ENCODE measurements at regions not wholly inside any gene's neighbourhood (a gene's known extent, or its start where the extent isn't known, plus 50 kb on each side); places are given as distances from the start of the nearest gene placed in this dataset.
A peak's percentile ranks its signal among the peaks of the same experiment; 100 is the strongest.
"Not testable (repeated sequence)": the region's sequence is repeated elsewhere in the genome, so short reads cannot be mapped to it uniquely, and the experiment has no call there.

- Mint-ChIP-seq H3K27ac (no peak overlapping the region), H3K9me3 (no peaks in the 10 kb centered on the region), H3K27me3 (peaks cover 3% of the 10 kb centered on the region), H3K36me3 (no peaks in the 10 kb centered on the region), H3K4me3 (no peak overlapping the region), H3K4me1 (peaks cover 11% of the 10 kb centered on the region)
- DNase-seq = no peak
Measured at GRCh38 chr1:67482733-67483482, 52.7 kb upstream of the SERBP1 start.

GRCh38 chr1:67484492-67484891, 54.3 kb upstream of the SERBP1 start:
- Mint-ChIP-seq H3K4me1 (peaks cover 5% of the 10 kb centered on the region), H3K9me3 (no peaks in the 10 kb centered on the region), H3K4me3 (no peak overlapping the region), H3K27ac (no peak overlapping the region), H3K36me3 (no peaks in the 10 kb centered on the region), H3K27me3 (peaks cover 3% of the 10 kb centered on the region)
- no peak for DNase-seq

- H3K4me3 Mint-ChIP-seq = no peak overlapping the region
- DNase-seq = no peak
- H3K9me3 Mint-ChIP-seq = no peaks in the 10 kb centered on the region
- no peak overlapping the region for H3K27ac Mint-ChIP-seq
- H3K4me1 Mint-ChIP-seq = peaks cover 5% of the 10 kb centered on the region
- peaks cover 3% of the 10 kb centered on the region for H3K27me3 Mint-ChIP-seq
- H3K36me3 Mint-ChIP-seq = no peaks in the 10 kb centered on the region
Measured at GRCh38 chr1:67485046-67485811, 55.0 kb upstream of the SERBP1 start.

GRCh38 chr1:67489643-67490042, 59.4 kb upstream of the SERBP1 start:
- H3K27me3 Mint-ChIP-seq = peaks cover 3% of the 10 kb centered on the region
- H3K9me3 Mint-ChIP-seq = no peaks in the 10 kb centered on the region
- H3K4me3 Mint-ChIP-seq = no peak overlapping the region
- DNase-seq = peak; percentile 4
- H3K36me3 Mint-ChIP-seq = no peaks in the 10 kb centered on the region
- H3K4me1 Mint-ChIP-seq = peaks cover under 1% of the 10 kb centered on the region
- no peak overlapping the region for H3K27ac Mint-ChIP-seq

- Mint-ChIP-seq H3K4me3 (no peak overlapping the region), H3K36me3 (no peaks in the 10 kb centered on the region), H3K4me1 (no peaks in the 10 kb centered on the region), H3K9me3 (no peaks in the 10 kb centered on the region), H3K27ac (no peak overlapping the region), H3K27me3 (peaks cover 3% of the 10 kb centered on the region)
- DNase-seq = no peak
Measured at GRCh38 chr1:67491280-67491679, 61.1 kb upstream of the SERBP1 start.

GRCh38 chr1:67493148-67493547, 62.9 kb upstream of the SERBP1 start:
- Mint-ChIP-seq H3K4me1 (no peaks in the 10 kb centered on the region), H3K27me3 (no peaks in the 10 kb centered on the region), H3K9me3 (no peaks in the 10 kb centered on the region), H3K4me3 (no peak overlapping the region), H3K27ac (no peak overlapping the region), H3K36me3 (no peaks in the 10 kb centered on the region)
- no peak for DNase-seq

GRCh38 chr1:67495327-67495726, 65.1 kb upstream of the SERBP1 start:
- Mint-ChIP-seq H3K4me1 (peaks cover 1% of the 10 kb centered on the region), H3K9me3 (no peaks in the 10 kb centered on the region), H3K27me3 (no peaks in the 10 kb centered on the region), H3K4me3 (no peak overlapping the region), H3K27ac (no peak overlapping the region), H3K36me3 (no peaks in the 10 kb centered on the region)
- no peak for DNase-seq

- Mint-ChIP-seq H3K36me3 (no peaks in the 10 kb centered on the region), H3K4me1 (peaks cover 4% of the 10 kb centered on the region), H3K27ac (no peak overlapping the region)
Measured at GRCh38 chr1:67496329-67496728, 66.1 kb upstream of the SERBP1 start.

GRCh38 chr1:67500413-67500959, 70.3 kb upstream of the SERBP1 start:
- no peak overlapping the region for H3K27ac Mint-ChIP-seq

More at GRCh38 chr1:67496329-67496728, 66.1 kb upstream of the SERBP1 start:
- DNase-seq = no peak
- peaks cover under 1% of the 10 kb centered on the region for H3K27me3 Mint-ChIP-seq
- H3K4me3 Mint-ChIP-seq = no peak overlapping the region
- no peaks in the 10 kb centered on the region for H3K9me3 Mint-ChIP-seq

GRCh38 chr1:67503974-67504373, 73.8 kb upstream of the SERBP1 start:
- H3K27me3 Mint-ChIP-seq = peaks cover 8% of the 10 kb centered on the region

More at GRCh38 chr1:67500413-67500959, 70.3 kb upstream of the SERBP1 start:
- no peaks in the 10 kb centered on the region for H3K9me3 Mint-ChIP-seq
- DNase-seq = peak; percentile 88
- H3K27me3 Mint-ChIP-seq = peaks cover 8% of the 10 kb centered on the region
- peak overlapping the region; percentile 48 for H3K4me3 Mint-ChIP-seq
- H3K4me1 Mint-ChIP-seq = peaks cover 7% of the 10 kb centered on the region
- no peaks in the 10 kb centered on the region for H3K36me3 Mint-ChIP-seq

GRCh38 chr1:67513392-67514294, 83.4 kb upstream of the SERBP1 start:
- not testable (repeated sequence) for H3K4me1 Mint-ChIP-seq, H3K27ac Mint-ChIP-seq, H3K36me3 Mint-ChIP-seq, H3K27me3 Mint-ChIP-seq, H3K4me3 Mint-ChIP-seq, DNase-seq
- H3K9me3 Mint-ChIP-seq = peaks cover 18% of the 10 kb centered on the region

More at GRCh38 chr1:67503974-67504373, 73.8 kb upstream of the SERBP1 start:
- H3K4me1 Mint-ChIP-seq = peaks cover 11% of the 10 kb centered on the region
- no peaks in the 10 kb centered on the region for H3K36me3 Mint-ChIP-seq
- no peak for DNase-seq
- H3K4me3 Mint-ChIP-seq = no peak overlapping the region
- H3K9me3 Mint-ChIP-seq = no peaks in the 10 kb centered on the region
- H3K27ac Mint-ChIP-seq = no peak overlapping the region

- H3K27me3 Mint-ChIP-seq = peaks cover 2% of the 10 kb centered on the region
- peaks cover 18% of the 10 kb centered on the region for H3K9me3 Mint-ChIP-seq
- no peak for DNase-seq
- H3K36me3 Mint-ChIP-seq = peaks cover 3% of the 10 kb centered on the region
- H3K27ac Mint-ChIP-seq = no peak overlapping the region
- H3K4me1 Mint-ChIP-seq = no peaks in the 10 kb centered on the region
- no peak overlapping the region for H3K4me3 Mint-ChIP-seq
Measured at GRCh38 chr1:67514300-67514699, 84.1 kb upstream of the SERBP1 start.

GRCh38 chr1:67514786-67515185, 84.6 kb upstream of the SERBP1 start:
- Mint-ChIP-seq H3K4me1 (no peaks in the 10 kb centered on the region), H3K4me3 (no peak overlapping the region), H3K27ac (no peak overlapping the region), H3K36me3 (peaks cover 3% of the 10 kb centered on the region), H3K27me3 (peaks cover 2% of the 10 kb centered on the region), H3K9me3 (peaks cover 18% of the 10 kb centered on the region)
- DNase-seq = no peak

GRCh38 chr1:67515324-67516080, 85.3 kb upstream of the SERBP1 start:
- H3K4me3 Mint-ChIP-seq = no peak overlapping the region
- peaks cover 2% of the 10 kb centered on the region for H3K27me3 Mint-ChIP-seq
- H3K4me1 Mint-ChIP-seq = no peaks in the 10 kb centered on the region
- no peak overlapping the region for H3K27ac Mint-ChIP-seq
- H3K36me3 Mint-ChIP-seq = peaks cover 3% of the 10 kb centered on the region
- DNase-seq = no peak
- H3K9me3 Mint-ChIP-seq = peaks cover 18% of the 10 kb centered on the region

Measured in activated naive CD8-positive, alpha-beta T cell treated with anti-CD3 and anti-CD28 coated beads for 36 hours (primary cell).